H1 (cell line): ENCODE measurements at regions not wholly inside any gene's neighbourhood (a gene's known extent, or its start where the extent isn't known, plus 50 kb on each side); places are given as distances from the start of the nearest gene placed in this dataset.

Experiments
- ATF3 ChIP-seq: IDR thresholded peaks from 2 replicates; pipeline ENCODE4 v1.6.1; 2011; ENCODE audit warnings: low read depth, mild to moderate bottlenecking, low read length; ENCODE audit not compliant: insufficient read depth
- CBX5 ChIP-seq: fragments of 300-800, 300-1000 bp; sonication (generic); IDR thresholded peaks from 2 replicates; pipeline ENCODE4 v1.7.1; 2016; ENCODE audit warnings: antibody characterized with exemption, low read length, low read depth
- CREB1 ChIP-seq: IDR thresholded peaks from 2 replicates; pipeline ENCODE4 v1.6.1; 2012; ENCODE audit warnings: inconsistent platforms
- CTCF ChIP-seq, 3 experiments: IDR thresholded peaks; 1 replicate in 2 of 3; 2 replicates in 1 of 3; pipeline versions ENCODE4 v1.5.1 to v1.6.1; 2011; ENCODE audit warnings: low read length in 3 of 3, mild to moderate bottlenecking in 3 of 3, inconsistent platforms in 2 of 3, low read depth in 1 of 3, moderate library complexity in 1 of 3; ENCODE audit not compliant: insufficient read depth in 1 of 3; ENCODE audit errors: control extremely low read depth in 1 of 3
- EGR1 ChIP-seq: IDR thresholded peaks from 2 replicates; pipeline ENCODE4 v1.6.1; 2011; ENCODE audit warnings: low read depth, low read length, borderline replicate concordance
- EP300 ChIP-seq, 2 experiments: IDR thresholded peaks; 1 replicate in 1 of 2; 2 replicates in 1 of 2; pipeline ENCODE4 v1.6.1; 2011 to 2012; ENCODE audit warnings: low read depth in 2 of 2, low read length in 2 of 2, mild to moderate bottlenecking in 2 of 2, borderline replicate concordance in 1 of 2, inconsistent platforms in 1 of 2, moderate library complexity in 1 of 2
- GABPA ChIP-seq: IDR thresholded peaks from 2 replicates; pipeline ENCODE4 v1.6.1; 2011; ENCODE audit warnings: mild to moderate bottlenecking, low read length, moderate library complexity, borderline replicate concordance; ENCODE audit not compliant: insufficient read depth
- POLR2A ChIP-seq, 2 experiments: IDR thresholded peaks; 1 replicate in 1 of 2; 2 replicates in 1 of 2; pipeline ENCODE4 v1.6.1; 2011; ENCODE audit warnings: low read depth in 2 of 2, low read length in 2 of 2, mild to moderate bottlenecking in 2 of 2; ENCODE audit errors: control extremely low read depth in 1 of 2
- POLR2AphosphoS5 ChIP-seq: IDR thresholded peaks from 2 replicates; pipeline ENCODE4 v1.6.1; 2011; ENCODE audit warnings: low read depth, low read length
- SIN3A ChIP-seq, 2 experiments: IDR thresholded peaks in 1 of 2; conservative IDR thresholded peaks in 1 of 2; 2 replicates each; pipeline ENCODE4 v1.6.1; 2011 to 2012; ENCODE audit warnings: low read length in 2 of 2, improper control_type of control experiment in 1 of 2, low read depth in 1 of 2, mild to moderate bottlenecking in 1 of 2
- SIX5 ChIP-seq: IDR thresholded peaks from 2 replicates; pipeline ENCODE4 v1.6.1; 2011; ENCODE audit warnings: mild to moderate bottlenecking, low read depth, low read length

GRCh38 chr1:227427411-227427810 lies 109.1 kb upstream of the CDC42BPA start:
- TF ChIP-seq POLR2A (IDR thresholded peaks at IDR 0.05; ENCODE audit: control extremely low read depth in 1 of 2, low read depth in 2 of 2, low read length in 2 of 2) (no peak), ATF3 (no peak), EGR1 (no peak), POLR2AphosphoS5 (no peak), CTCF (IDR thresholded peaks at IDR 0.05; ENCODE audit: control extremely low read depth in 1 of 3, insufficient read depth in 1 of 3, low read depth in 1 of 3, low read length in 3 of 3) (no peak), CREB1 (no peak), EP300 (IDR thresholded peaks at IDR 0.05; ENCODE audit: borderline replicate concordance in 1 of 2, low read depth in 2 of 2, low read length in 2 of 2) (no peak), SIX5 (no peak), GABPA (no peak), SIN3A (conservative IDR thresholded peaks at IDR 0.05 in 1 of 2, IDR thresholded peaks at IDR 0.05 in 1 of 2; ENCODE audit: low read depth in 1 of 2, low read length in 2 of 2) (no peak), CBX5 (no peak)
